GM20000 (cell line): ENCODE measurements at regions not wholly inside any gene's neighbourhood (a gene's known extent, or its start where the extent isn't known, plus 50 kb on each side); places are given as distances from the start of the nearest gene placed in this dataset.

Experiments used
- DNase-seq: peaks from one replicate; pipeline ENCODE4 v3.0.0; 2012; ENCODE audit warnings: low spot score
- TF ChIP-seq, protein P1 (sequence below): IDR thresholded peaks from 2 replicates; pipeline ENCODE4 v1.5.1; 2012; ENCODE audit warnings: mild to moderate bottlenecking, control low read depth; ENCODE audit errors: extremely low read depth, missing control alignments

DNA sequence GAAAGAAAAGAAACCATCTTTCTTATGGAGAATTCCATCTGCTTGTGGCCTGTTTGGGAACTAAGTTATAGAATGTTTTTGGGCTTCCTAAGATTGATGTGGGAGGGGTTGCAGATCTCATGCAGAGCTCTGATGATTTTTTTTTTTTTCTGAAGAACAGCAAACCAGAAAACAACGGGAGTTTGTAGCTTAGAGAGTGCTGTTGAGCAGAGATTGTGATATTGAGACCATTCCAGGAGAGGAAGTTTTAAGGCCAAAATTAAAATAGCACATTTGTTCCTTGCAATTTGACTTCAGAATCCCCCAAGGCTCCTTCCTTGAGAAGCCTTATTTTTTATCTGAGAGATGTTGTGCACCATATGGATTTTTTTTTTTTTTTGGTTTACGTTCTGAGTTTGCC, 159.5 kb upstream of the NRP1 start:
- TF ChIP-seq, protein P1, sequence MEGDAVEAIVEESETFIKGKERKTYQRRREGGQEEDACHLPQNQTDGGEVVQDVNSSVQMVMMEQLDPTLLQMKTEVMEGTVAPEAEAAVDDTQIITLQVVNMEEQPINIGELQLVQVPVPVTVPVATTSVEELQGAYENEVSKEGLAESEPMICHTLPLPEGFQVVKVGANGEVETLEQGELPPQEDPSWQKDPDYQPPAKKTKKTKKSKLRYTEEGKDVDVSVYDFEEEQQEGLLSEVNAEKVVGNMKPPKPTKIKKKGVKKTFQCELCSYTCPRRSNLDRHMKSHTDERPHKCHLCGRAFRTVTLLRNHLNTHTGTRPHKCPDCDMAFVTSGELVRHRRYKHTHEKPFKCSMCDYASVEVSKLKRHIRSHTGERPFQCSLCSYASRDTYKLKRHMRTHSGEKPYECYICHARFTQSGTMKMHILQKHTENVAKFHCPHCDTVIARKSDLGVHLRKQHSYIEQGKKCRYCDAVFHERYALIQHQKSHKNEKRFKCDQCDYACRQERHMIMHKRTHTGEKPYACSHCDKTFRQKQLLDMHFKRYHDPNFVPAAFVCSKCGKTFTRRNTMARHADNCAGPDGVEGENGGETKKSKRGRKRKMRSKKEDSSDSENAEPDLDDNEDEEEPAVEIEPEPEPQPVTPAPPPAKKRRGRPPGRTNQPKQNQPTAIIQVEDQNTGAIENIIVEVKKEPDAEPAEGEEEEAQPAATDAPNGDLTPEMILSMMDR: no peak
- no peak for DNase-seq

DNA sequence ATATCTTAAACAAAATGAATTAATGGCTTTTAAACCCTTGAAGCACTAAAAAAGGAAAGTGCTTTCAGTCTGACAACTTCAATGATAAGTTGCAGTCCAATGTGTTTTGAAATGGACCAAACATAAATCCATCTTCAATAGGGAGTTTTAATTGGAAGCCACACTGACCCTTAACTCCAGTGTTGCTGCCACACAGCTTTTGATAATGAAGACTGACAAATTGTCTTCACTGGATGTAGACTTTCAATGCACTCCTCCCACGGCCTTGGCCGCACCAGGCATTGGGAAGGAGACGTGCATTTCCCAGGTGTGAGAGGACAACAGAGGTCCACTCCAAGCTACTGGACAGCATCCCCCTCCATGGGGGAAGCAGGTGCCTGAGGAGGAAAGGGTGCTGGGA, 159.0 kb upstream of the NRP1 start:
- TF ChIP-seq, protein P1: no peak

DNA sequence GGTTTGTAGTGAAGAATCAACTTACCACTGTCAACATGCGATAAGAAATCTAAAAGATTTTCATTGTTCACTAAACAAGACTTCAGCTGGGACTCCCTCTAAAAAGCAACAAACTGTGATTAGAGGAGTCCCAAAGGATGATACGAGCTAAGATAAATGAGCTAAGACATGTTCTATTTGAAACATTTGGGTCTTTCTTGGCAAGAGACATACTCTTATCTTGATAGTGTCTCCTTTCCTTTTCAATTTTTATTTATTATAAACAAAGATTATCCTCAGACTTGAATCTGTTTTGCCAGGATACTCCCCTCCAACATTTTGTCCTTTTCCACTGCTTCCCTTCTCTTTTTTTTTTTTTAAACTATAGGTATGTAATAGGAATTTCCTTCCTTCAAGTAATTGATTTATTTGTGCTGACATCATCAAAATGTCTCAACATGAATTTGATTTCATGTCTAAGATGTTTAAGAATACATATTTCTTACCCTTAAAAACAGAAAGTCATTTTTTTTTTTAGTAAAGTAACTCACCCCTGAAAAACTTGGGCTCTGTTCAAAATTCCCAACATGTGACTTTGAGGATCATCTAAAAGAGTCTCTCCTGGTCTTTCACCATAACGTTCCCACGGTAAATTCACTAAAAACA, 158.4 kb upstream of the NRP1 start:
- DNase-seq: no peak
- TF ChIP-seq, protein P1: no peak

More for the DNA sequence above, 159.0 kb upstream of the NRP1 start:
- no peak for DNase-seq

DNA sequence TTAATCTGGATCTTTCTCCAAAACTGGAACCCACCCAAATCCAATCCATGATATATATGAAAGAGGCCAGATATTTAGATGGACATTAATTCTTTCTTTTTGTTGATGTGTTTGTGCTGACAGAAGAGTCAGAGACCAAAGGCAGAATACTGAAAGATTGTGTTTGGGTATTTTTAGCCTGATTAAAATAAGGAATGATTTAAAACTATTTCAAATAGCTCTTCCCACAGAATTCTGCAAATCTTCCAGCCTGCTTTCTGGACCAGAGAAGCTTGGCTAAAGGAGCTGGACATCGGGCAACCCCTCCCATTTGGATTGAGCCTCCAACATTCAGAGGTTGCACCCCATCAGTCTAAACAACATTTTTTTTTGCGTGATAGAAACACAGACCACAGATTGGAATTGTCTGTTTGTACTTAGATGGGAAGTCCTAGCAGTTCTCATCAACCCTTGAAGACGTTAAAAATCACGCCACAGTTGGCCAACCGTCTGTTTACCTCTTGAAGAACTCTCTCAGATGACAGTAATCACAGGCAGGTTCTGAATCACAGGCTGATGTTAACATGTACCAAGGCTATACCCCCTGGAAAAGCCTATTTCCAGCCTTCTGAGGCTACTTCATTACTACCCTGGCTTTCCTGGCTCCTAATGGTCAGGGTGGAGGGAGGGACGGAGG, 155.2 kb upstream of the NRP1 start:
- DNase-seq: no peak
- TF ChIP-seq, protein P1: no peak

DNA sequence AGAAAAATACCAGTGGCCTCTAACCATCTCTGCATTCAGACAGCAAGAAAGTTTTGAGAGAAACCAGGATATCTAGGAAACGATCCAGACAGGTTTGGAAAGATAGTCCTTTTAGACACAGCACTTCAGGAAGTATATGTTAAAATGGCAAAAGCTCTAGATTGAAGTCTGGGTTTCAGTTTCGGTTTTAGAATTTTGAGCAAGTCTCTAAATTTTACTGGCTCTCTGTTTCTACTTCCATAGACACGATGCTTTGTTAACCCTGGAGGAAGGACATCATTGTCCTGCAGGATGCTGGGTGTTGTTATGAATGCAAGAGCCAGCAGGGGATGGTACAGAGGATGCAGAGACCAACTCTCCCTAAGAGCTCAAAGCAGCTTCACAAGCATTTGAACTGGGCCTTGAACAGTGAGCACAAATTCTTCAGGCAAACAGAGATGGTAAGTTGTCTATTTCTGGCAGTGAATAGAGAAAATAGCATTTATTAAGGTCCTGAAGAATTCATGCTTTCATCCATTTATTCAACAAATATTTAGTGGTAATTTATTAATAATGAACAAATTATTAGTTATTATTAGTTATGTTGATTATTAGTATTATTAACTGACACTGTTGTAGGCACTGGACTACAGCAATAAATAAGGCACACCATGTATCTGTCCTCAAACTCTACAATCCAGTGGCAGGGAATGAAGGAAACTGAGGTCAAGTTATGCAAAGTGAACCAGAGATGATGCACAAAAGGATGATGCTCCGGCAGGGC, 152.7 kb upstream of the NRP1 start:
- TF ChIP-seq, protein P1: no peak
- no peak for DNase-seq

DNA sequence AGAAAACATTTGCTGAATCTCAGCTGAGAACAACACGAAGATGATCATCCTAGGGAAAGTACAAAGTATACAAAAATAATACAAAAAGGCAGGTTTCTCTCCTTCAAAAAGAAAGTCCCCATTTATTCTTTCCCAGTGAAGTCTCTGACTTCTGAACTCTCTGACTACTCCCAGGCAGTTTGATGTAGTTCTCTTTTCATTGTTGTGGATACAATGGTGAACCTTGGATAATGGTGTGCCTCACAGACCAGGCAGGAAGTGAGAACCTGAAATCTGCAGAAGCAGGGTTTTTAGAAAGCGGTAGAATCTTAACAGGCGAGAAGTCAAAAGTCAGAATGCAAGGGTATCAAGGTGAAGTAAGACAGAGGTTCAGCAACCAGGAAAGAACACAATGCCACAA, 150.8 kb upstream of the NRP1 start:
- no peak for DNase-seq
- TF ChIP-seq, protein P1: no peak

DNA sequence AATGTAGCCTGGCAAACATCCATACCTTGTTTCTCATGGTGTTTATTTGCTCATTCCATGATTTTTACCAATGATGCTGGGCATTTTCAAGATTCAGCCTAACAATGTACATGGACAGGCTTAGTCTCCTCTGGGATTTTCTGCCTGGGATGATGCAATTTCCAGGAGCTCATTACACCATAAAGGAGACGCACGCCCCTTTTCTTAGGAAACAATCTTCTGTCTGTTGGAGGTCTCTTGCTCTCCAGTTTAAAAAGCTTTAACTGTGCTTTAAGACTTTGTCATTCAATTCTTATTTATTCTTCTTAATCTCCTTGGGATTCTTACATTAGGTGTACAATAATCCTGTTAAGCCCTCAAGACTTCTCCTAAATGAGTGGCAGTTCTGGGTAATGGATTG, 150.3 kb upstream of the NRP1 start:
- DNase-seq: no peak
- TF ChIP-seq, protein P1: no peak
